GM13976 (cell line): ENCODE measurements at regions not wholly inside any gene's neighbourhood (a gene's known extent, or its start where the extent isn't known, plus 50 kb on each side); places are given as distances from the start of the nearest gene placed in this dataset.

Experiments
- DNase-seq: peaks from one replicate; pipeline ENCODE4 v3.0.0; 2012; ENCODE audit warnings: low spot score
- in situ Hi-C: fragments of 300-500 bp; cut with MboI; formaldehyde crosslinking; loops from one replicate; pipeline ENCODE4 v1.12.0; 2022; ENCODE audit warnings: low sequenced_read_pairs, mixed read lengths, inconsistent platforms; ENCODE audit not compliant: unreplicated experiment
- TF ChIP-seq, protein P1 (sequence below): IDR thresholded peaks from 2 replicates; pipeline ENCODE4 v1.5.1; 2012; ENCODE audit warnings: borderline replicate concordance, mild to moderate bottlenecking; ENCODE audit not compliant: insufficient read depth; ENCODE audit errors: extremely low read depth, missing control alignments, control extremely low read depth

DNA sequence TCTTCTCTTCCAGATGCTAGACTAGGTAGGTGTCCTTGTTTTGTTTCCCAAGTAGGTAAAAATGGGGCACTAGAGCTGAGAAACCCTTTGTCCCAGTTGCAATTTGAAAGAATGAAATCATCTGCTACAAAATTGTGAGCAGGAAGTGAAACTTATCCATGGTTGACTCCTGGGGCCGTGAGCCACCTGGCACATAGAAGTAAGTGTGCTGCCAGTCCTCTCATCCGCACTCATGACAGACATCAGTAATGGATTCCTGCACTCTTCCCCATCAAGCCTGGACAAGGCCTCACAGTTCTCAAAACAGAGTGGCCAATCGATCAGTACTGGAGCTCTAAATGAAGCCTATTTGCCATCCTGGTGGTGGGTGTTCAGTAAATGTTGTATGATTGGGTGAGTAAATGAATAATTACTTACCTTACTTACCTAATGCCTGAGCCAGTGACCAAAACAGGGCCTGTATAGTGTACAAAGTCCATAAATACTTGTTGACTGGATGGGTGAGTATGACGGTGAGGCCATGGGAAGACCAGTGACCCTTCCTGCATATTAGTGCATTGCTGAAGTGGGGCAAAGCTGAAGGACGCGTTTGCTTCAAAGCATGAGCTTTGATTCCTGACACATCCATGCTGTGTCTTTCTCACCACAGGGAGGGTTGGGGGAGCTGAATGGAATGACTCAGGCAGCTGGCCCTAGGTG, 68.9 kb upstream of the HEPHL1 start:
- TF ChIP-seq, protein P1, sequence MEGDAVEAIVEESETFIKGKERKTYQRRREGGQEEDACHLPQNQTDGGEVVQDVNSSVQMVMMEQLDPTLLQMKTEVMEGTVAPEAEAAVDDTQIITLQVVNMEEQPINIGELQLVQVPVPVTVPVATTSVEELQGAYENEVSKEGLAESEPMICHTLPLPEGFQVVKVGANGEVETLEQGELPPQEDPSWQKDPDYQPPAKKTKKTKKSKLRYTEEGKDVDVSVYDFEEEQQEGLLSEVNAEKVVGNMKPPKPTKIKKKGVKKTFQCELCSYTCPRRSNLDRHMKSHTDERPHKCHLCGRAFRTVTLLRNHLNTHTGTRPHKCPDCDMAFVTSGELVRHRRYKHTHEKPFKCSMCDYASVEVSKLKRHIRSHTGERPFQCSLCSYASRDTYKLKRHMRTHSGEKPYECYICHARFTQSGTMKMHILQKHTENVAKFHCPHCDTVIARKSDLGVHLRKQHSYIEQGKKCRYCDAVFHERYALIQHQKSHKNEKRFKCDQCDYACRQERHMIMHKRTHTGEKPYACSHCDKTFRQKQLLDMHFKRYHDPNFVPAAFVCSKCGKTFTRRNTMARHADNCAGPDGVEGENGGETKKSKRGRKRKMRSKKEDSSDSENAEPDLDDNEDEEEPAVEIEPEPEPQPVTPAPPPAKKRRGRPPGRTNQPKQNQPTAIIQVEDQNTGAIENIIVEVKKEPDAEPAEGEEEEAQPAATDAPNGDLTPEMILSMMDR, result no peak
- in situ Hi-C loops, result no loop called here
- DNase-seq, result no peak

DNA sequence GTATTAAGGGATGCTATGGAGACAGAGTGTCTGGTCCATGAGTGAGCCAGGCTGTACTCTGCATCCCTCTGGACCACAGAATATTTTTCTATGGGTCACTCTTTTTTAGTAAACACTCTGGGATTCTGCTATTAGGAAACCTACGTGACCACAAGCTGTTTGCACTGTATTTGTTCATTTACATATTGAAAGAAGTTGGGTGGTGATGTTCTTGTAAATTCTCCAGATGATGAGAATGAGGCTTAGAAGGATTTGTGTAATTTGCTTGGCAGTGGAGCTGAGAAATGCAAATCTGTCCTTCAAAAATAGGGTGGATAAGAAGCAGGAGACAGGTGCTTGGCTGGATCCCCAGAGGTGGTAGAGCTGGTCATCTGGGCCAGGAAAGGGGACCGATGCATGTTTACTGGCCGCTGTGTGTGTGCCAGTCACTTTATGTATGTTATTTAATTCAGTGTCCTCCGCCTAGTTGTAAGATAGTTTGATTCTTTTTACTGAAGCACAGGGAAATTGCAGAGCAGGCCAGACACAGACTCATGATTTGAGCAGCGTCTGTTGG, 63.7 kb upstream of the HEPHL1 start:
- DNase-seq, result no peak
- TF ChIP-seq, protein P1, result no peak
- in situ Hi-C loops, result no loop called here

DNA sequence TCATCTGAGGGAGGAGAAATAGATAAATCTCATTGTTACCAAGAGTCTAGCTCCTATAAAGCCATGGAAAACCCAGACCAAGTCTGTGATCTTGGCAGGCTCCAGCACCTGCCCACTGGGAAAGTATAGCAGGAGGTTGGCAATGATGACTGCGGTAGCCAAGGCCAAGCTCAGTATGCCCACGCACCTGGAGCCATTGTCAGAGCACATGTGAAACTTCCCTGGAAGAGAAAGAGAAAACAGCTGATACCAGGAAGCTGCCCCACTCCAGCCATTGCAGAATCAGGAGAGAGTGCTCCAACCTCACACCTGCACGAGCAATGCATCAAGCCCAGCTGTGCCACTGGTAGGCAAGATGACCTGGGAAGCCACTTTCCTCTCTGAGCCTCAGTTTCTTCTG, 62.2 kb upstream of the HEPHL1 start:
- TF ChIP-seq, protein P1, result no peak
- in situ Hi-C loops, result no loop called here
- no peak for DNase-seq

DNA sequence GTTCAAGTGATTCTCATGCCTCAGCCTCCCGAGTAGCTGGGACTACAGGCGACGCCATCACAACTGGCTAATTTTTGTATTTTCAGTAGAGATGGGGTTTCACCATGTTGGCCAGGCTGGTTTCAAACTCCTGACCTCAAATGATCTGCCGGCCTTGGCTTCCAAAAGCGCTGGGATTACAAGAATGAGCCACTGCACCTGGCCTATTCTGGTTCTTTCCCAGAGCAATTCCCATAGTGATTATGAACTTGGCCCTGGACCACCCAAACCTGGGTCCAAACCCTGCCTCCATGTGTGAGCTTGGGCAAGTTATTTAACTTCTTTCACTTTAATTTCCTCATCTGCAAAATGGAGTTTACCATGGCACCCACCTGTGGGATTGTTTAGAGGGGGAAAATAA, 61.5 kb upstream of the HEPHL1 start:
- TF ChIP-seq, protein P1, result no peak
- in situ Hi-C loops, result no loop called here
- no peak for DNase-seq

DNA sequence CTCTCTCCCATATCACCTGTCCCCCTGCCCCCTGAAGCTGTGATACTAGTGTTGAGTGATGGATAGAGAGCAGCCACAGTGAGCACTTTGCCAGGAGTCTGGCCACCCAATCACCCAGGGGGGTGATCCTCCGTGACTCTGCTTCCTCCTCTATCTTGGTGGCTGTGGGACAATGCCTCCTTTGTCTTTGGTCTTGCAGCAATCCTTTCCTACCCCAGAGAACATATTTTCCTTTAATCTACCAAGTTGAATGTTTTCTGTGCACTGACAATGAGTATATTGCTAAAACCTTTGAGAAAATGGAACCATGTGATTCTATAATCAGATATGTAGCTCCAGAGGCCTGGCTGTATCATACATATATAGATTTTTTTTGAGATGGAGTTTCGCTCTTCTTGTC, 58.1 kb upstream of the HEPHL1 start:
- DNase-seq, result no peak
- in situ Hi-C loops, result no loop called here
- TF ChIP-seq, protein P1, result no peak

DNA sequence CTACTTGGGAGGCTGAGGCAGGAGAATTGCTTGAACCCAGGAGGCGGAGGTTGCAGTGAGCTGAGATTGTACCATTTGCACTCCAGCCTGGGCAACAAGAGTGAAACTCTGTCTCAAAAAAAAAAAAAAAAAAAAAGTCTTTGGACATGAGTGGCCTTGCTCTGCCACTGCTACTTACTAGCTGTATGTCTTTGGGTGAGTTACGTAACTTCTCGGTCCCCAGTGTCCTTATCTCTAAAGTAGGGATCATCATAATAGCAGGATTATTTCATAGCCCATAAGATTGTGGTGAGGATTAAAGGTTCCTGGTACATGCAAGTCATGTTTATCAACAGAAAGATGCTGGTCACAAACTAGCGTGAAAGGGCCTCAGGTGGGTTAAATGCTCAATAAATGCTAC, 53.9 kb upstream of the HEPHL1 start:
- TF ChIP-seq, protein P1, result no peak
- in situ Hi-C loops, result no loop called here
- DNase-seq, result no peak
